Ishikawa (cell line): ENCODE measurements at regions not wholly inside any gene's neighbourhood (a gene's known extent, or its start where the extent isn't known, plus 50 kb on each side); places are given as distances from the start of the nearest gene placed in this dataset.

ENCODE experiments used
- CEBPB ChIP-seq: IDR thresholded peaks from 2 replicates; pipeline ENCODE4 v1.6.1; 2012
- CREB1 ChIP-seq: IDR thresholded peaks from 2 replicates; pipeline ENCODE4 v1.6.1; 2012; ENCODE audit warnings: low read depth
- EGR1 ChIP-seq: IDR thresholded peaks from 2 replicates; pipeline ENCODE4 v1.6.1; 2012
- EP300 ChIP-seq: IDR thresholded peaks from 2 replicates; pipeline ENCODE4 v1.6.1; 2012; ENCODE audit warnings: borderline replicate concordance
- FOXM1 ChIP-seq: IDR thresholded peaks from 2 replicates; pipeline ENCODE4 v1.6.1; 2012; ENCODE audit warnings: low read depth, borderline replicate concordance
- RAD21 ChIP-seq: IDR thresholded peaks from 2 replicates; pipeline ENCODE4 v1.6.1; 2012; ENCODE audit warnings: low read depth
- REST ChIP-seq: IDR thresholded peaks from 2 replicates; pipeline ENCODE4 v1.6.1; 2012; ENCODE audit warnings: low read depth, mild to moderate bottlenecking
- TAF1 ChIP-seq: IDR thresholded peaks from 2 replicates; pipeline ENCODE4 v1.6.1; 2012; ENCODE audit warnings: low read depth, mild to moderate bottlenecking
- TCF12 ChIP-seq: IDR thresholded peaks from 2 replicates; pipeline ENCODE4 v1.6.1; 2012; ENCODE audit warnings: low read depth
- TEAD4 ChIP-seq: IDR thresholded peaks from 2 replicates; pipeline ENCODE4 v1.6.1; 2012
- YY1 ChIP-seq: IDR thresholded peaks from 2 replicates; pipeline ENCODE4 v1.6.1; 2012; ENCODE audit warnings: low read depth
- TF ChIP-seq, protein P1 (sequence below): IDR thresholded peaks from 2 replicates; pipeline ENCODE4 v1.6.1; 2012

DNA sequence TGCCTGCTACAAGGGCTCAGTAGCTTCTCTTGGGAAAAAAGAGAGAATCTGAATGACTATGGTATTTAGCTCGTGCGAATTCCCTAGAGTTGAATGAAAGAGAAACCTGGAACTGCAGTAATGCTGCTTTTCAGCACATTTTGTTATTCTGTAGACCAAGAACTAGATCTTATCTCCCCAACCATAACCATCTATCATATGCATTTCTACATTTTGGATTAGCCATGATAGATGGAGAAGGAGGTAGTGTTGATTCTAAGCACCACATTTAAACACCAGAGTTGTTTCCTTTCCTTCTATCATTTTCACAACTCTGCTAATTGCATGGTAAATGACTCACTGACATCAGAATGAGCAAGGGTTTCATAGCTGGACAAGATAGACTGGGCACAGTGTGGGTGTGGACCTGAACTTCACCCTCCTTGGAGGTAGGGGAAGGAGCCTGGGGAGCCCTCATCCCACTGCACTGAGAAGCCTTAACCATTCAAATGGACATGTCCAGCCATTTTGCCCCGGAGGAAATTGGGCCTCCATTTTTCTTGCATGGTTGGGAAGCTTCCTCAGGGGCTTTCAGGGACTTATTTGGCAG is 55.3 kb upstream of the BMPER start:
- TF ChIP-seq REST: no peak
- TF ChIP-seq CREB1: no peak
- TF ChIP-seq RAD21: no peak
- TF ChIP-seq EP300: no peak
- TF ChIP-seq YY1: no peak
- no peak for TF ChIP-seq TAF1
- no peak for TF ChIP-seq FOXM1
- no peak for TF ChIP-seq TCF12
- TF ChIP-seq, protein P1, sequence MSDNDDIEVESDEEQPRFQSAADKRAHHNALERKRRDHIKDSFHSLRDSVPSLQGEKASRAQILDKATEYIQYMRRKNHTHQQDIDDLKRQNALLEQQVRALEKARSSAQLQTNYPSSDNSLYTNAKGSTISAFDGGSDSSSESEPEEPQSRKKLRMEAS: no peak
- no peak for TF ChIP-seq TEAD4
- TF ChIP-seq CEBPB: no peak
- no peak for TF ChIP-seq EGR1
